Skeletal muscle tissue (tissue), 4 donors: ENCODE measurements at regions not wholly inside any gene's neighbourhood (a gene's known extent, or its start where the extent isn't known, plus 50 kb on each side); places are given as distances from the start of the nearest gene placed in this dataset. TPM values are rescaled to one million over a fixed set of nuclear protein-coding genes. Genes with fewer than 3 reads are reported as not detected.

ENCODE experiments used
- H3K27ac ChIP-seq: one replicate; pipeline ENCODE4 v1.7.0; 2013; ENCODE audit warnings: mild to moderate bottlenecking, low read depth, low read length, inconsistent platforms
- H3K27me3 ChIP-seq, 3 donors: one replicate each; pipeline ENCODE4 v1.7.0; 2013; ENCODE audit warnings: low read length in 3 of 3; ENCODE audit not compliant: control insufficient read depth in 3 of 3, insufficient read depth in 3 of 3
- H3K36me3 ChIP-seq, 3 donors: one replicate each; pipeline ENCODE4 v1.7.0; 2013; ENCODE audit warnings: low read length in 3 of 3; ENCODE audit not compliant: control insufficient read depth in 3 of 3, insufficient read depth in 3 of 3
- H3K4me1 ChIP-seq, 3 donors: one replicate each; pipeline ENCODE4 v1.7.0; 2013; ENCODE audit warnings: low read length in 3 of 3, mild to moderate bottlenecking in 3 of 3; ENCODE audit not compliant: control insufficient read depth in 3 of 3, insufficient read depth in 3 of 3
- H3K4me3 ChIP-seq, 3 donors: one replicate each; pipeline ENCODE4 v1.7.0; 2013; ENCODE audit warnings: low read length in 3 of 3
- H3K9ac ChIP-seq, 3 donors: one replicate each; pipeline ENCODE4 v1.7.0; 2013; ENCODE audit warnings: low read length in 3 of 3, mild to moderate bottlenecking in 3 of 3, moderate library complexity in 2 of 3, low read depth in 1 of 3
- H3K9me3 ChIP-seq, 3 donors: one replicate each; pipeline ENCODE4 v1.7.0; 2013; ENCODE audit warnings: low read length in 3 of 3; ENCODE audit not compliant: control insufficient read depth in 3 of 3
- small RNA-seq: library from RNA; depleted of rRNA; stranded (forward); fragments of <200 nt; gene quantifications from one replicate; pipeline ENCODE3, GENCODE V24; 2014
- donor health status: Osteomylitis.

DNA sequence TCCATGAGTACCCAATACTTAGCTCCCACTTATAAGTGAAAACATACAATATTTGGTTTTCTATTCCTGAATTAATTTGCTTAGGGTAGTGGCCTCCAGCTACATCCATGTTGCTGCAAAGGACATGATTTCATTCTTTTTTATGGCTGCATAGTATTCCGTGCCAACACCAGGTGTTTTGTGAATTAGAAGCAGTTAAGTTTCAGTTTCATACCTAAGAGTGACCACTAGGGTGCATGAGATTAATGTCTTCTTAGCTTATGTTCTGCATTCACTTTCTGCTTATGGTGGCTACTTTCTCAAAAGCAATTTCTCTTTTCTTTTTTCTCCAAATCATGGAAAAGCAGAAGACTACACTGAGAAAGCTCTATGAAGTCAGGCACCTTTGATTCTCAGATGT is 65.1 kb upstream of the VSTM2A start:
- no peak overlapping the region for H3K27ac ChIP-seq

DNA sequence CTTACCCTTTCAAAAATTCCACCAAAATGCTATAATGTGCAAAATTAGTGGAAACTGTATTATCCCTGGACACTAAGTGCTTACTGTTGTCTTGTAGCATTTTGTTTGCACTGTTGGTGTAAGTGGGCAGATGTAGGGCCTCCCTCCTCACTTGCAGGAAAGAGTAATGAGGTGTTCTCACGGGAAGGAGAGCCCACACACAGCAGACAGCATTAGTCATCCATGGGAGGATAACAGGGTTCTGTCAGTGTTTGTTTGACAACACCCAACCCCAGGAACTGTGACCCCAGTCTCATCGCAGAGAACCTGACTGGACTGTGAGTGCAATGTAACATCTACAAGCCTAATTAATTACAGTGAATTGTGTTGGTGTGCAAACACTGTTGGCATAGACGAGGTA is 58.7 kb upstream of the VSTM2A start:
- Histone ChIP-seq H3K4me3 (no peak overlapping the region), H3K36me3 (no peaks in the 10 kb centered on the region)

More for the DNA sequence above, 65.1 kb upstream of the VSTM2A start:
- no peak overlapping the region for H3K4me3 ChIP-seq
- peaks cover 0 to 2% (median 0%) of the 10 kb centered on the region in 3 donors for H3K9me3 ChIP-seq
- no peaks in the 10 kb centered on the region for H3K4me1 ChIP-seq
- H3K9ac ChIP-seq, result no peak overlapping the region
- H3K27me3 ChIP-seq, result no peaks in the 10 kb centered on the region
- H3K36me3 ChIP-seq, result no peaks in the 10 kb centered on the region

DNA sequence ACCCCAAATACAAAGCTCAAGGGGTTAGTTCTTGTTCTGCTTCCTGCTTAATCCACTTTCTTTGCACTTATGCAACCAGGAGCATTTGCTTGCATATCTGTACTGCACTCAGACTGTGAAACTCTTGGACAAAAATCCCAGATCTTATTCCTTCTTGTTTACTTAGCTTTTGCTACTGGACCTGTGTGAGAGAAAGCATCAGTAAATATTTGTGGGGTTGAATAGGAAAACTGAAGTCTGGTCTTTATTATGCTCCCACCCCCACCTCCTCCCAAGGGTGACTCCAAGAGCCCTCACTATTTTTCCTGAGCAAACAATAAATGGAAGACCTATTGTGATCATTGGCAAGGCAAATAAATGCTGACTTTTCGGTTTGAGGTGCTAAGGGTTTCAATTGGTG is 57.1 kb upstream of the VSTM2A start:
- Histone ChIP-seq H3K36me3 (no peaks in the 10 kb centered on the region), H3K9me3 (peaks cover 0 to 2% (median 0%) of the 10 kb centered on the region in 3 donors), H3K4me3 (no peak overlapping the region), H3K27me3 (no peaks in the 10 kb centered on the region), H3K9ac (no peak overlapping the region), H3K27ac (no peak overlapping the region), H3K4me1 (no peaks in the 10 kb centered on the region)

More for the DNA sequence above, 58.7 kb upstream of the VSTM2A start:
- H3K9ac ChIP-seq, result no peak overlapping the region
- no peak overlapping the region for H3K27ac ChIP-seq
- H3K9me3 ChIP-seq, result no peaks in the 10 kb centered on the region
- H3K27me3 ChIP-seq, result no peaks in the 10 kb centered on the region
- no peaks in the 10 kb centered on the region for H3K4me1 ChIP-seq

Small RNAs in the stretch of these regions (small RNA-seq; reads per million reads assigned to genes)
- not detected for gene AC074348.1
- gene RNU2-29P, result 0.32 reads per million, percentile 37 among the genes with 10 or more reads in this experiment
